ENCODE measurements at regions not wholly inside any gene's neighbourhood (a gene's known extent, or its start where the extent isn't known, plus 50 kb on each side); places are given as distances from the start of the nearest gene placed in this dataset.

DNA sequence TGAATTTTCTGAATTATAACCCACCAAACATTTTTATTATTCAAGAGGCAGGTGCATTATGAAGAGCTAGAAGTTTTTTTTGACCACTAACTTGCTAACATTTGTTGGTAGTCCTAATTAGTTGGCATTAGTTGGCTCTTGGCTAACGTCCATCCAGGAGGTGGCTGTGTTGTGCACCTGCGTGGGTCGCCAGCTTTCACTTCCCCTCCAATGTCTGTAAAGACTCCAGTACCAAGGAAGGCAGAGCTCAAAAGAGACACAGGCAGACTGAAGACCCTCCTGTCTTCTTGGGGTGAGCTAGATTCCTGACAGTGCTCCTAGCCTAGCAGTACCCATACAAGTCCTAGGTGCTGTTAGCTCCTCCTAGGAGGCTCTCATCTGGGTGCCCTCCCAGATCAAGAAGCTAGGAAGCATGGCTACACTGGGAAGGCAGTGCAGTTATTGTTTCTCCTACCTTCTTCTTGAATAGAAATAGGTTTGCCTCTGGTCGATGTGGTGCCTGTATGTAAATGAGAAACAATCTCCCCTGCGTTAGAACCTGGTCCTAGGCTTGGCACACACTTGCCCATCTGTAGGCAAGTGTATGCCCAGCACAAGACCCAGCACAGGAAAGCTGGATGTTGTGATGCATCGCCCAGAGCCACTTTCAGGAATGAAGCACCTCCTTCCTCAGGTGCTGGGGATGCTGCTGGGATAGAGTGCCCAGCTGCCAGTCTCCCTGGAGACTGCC is 190.9 kb downstream of the ICE1 start:
- TF ChIP-seq, protein P1, sequence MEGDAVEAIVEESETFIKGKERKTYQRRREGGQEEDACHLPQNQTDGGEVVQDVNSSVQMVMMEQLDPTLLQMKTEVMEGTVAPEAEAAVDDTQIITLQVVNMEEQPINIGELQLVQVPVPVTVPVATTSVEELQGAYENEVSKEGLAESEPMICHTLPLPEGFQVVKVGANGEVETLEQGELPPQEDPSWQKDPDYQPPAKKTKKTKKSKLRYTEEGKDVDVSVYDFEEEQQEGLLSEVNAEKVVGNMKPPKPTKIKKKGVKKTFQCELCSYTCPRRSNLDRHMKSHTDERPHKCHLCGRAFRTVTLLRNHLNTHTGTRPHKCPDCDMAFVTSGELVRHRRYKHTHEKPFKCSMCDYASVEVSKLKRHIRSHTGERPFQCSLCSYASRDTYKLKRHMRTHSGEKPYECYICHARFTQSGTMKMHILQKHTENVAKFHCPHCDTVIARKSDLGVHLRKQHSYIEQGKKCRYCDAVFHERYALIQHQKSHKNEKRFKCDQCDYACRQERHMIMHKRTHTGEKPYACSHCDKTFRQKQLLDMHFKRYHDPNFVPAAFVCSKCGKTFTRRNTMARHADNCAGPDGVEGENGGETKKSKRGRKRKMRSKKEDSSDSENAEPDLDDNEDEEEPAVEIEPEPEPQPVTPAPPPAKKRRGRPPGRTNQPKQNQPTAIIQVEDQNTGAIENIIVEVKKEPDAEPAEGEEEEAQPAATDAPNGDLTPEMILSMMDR (IDR thresholded peaks at IDR 0.05; ENCODE audit: insufficient read depth, low read depth, low read length), result no peak
- no peak overlapping the region for H3K4me3 ChIP-seq (ENCODE audit: low read depth, low read length)
- DNase-seq (ENCODE audit: low read depth), result no peak

DNA sequence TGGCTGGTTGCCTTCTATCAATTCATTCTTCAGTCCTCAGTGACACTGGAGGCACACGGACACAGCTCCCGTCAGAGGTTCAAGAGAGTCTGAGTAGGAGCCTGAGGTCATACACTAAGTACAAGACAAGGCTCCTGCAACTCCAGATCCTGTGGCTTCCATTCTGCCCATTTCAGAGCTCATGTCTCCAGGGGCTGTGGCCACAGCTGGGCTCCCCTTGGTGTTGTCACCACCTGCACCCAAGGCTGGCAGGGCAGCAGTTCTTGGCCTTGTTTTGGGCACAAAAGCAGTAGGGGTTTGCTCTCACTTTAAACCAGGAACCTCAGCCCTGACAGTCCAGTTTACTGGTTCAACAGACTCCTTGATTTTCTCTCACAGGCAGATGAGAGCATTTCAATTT is 189.6 kb downstream of the ICE1 start:
- TF ChIP-seq, protein P1 (IDR thresholded peaks at IDR 0.05; ENCODE audit: insufficient read depth, low read depth, low read length), result no peak
- no peak overlapping the region for H3K4me3 ChIP-seq (ENCODE audit: low read depth, low read length)
- no peak for DNase-seq (ENCODE audit: low read depth)

DNA sequence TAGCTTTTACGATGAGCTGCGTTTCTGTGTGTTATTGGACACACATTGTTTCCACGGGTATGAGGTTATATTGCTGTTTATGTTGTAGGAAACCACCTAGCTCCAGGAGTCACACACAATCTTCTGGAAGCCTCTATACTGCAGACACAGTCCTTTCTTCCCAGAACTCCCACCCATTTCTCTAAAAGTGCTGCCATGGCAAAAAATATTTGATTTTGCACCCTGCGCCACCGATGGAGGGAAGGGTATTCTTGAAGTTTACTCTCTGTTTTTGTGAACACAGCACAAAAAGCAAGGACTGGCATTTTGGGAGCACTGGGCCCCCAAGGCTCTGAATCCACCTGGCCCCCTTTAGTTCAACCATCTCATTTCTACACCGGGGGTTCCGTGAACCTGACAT is 187.5 kb downstream of the ICE1 start:
- TF ChIP-seq, protein P1 (IDR thresholded peaks at IDR 0.05; ENCODE audit: insufficient read depth, low read depth, low read length), result no peak
- no peak for DNase-seq (ENCODE audit: low read depth)
- no peak overlapping the region for H3K4me3 ChIP-seq (ENCODE audit: low read depth, low read length)

DNA sequence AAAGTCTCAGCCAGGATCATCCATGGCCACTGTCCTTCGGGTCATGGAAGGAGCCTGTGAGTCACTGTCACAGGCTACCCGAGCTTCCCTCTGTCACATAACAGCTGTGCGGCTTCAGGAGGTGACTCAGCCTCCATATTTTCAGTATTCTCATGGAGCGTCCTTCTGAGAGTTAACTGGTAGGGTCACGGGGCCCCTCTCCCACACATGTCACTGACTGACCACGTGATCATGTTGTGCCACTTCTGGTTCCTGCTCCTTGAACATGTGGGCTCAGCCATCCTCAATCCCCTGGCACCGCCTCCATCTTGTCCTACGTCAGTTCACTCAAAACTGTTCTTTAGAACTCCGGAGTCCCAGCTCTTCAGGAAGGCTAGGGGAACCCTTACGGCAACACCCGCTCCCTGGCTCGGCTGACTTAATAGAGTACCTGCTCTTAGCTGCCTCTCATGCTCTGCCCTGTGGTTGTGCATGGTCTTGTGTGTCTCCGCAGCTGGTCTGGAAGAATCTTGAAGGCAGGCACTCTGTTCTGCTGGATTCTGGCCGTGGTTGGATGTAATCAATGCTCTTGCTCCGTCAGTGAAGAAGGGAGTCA is 182.8 kb downstream of the ICE1 start:
- TF ChIP-seq, protein P1 (IDR thresholded peaks at IDR 0.05; ENCODE audit: insufficient read depth, low read depth, low read length), result no peak
- no peak for DNase-seq (ENCODE audit: low read depth)
- H3K4me3 ChIP-seq (ENCODE audit: low read depth, low read length), result no peak overlapping the region

DNA sequence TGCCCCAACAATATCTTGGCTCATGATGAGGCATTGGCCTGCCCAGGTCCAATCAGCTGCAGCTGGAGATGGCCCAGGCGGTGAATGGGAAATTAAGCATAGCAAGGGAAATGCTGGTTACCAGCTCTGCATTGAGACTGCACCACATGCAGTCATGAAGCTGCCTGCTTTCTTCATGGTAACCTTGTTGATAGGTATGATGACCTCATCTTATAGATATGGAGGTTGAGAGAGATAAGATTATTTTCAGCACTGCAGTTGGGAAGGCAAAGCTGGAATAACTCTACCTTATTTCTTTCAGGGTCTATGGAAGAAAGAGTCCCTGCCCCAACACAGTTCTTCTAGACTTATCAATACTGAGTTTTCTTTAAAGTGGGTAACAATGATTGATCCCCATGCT is 180.1 kb downstream of the ICE1 start:
- TF ChIP-seq, protein P1 (IDR thresholded peaks at IDR 0.05; ENCODE audit: insufficient read depth, low read depth, low read length), result no peak
- no peak overlapping the region for H3K4me3 ChIP-seq (ENCODE audit: low read depth, low read length)

DNA sequence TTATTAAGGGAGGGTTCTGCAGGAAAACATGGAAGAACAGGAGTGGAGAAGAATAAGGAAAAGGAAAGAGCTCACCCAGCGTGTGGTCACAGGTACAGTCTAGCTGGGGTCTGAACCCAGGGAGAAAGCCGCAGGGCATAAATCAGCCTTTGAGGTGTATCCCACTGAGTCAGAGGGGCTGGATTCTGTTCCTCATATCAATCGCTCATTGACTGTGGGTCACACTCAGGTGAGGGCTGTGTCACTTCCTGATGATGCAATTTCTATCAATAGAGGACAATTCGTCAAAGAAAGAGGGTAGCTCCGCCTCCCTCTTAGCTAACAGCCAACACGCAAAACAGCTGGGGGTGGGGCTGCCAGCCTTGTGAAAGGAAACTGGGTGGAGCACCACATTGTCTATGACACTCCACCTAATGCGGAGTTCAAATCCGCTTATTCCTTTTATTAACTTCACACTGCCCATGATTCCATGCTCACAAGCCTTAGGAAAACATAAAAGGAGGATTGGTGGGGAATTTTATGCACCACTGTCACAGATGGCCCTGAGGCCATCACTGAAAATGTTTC is 176.2 kb downstream of the ICE1 start:
- DNase-seq (ENCODE audit: low read depth), result no peak
- TF ChIP-seq, protein P1 (IDR thresholded peaks at IDR 0.05; ENCODE audit: insufficient read depth, low read depth, low read length), result no peak
- no peak overlapping the region for H3K4me3 ChIP-seq (ENCODE audit: low read depth, low read length)

More for the DNA sequence above, 180.1 kb downstream of the ICE1 start:
- DNase-seq (ENCODE audit: low read depth), result no peak

Data from fibroblast of villous mesenchyme (primary cell).